ENCODE measurements at regions not wholly inside any gene's neighbourhood (a gene's known extent, or its start where the extent isn't known, plus 50 kb on each side); places are given as distances from the start of the nearest gene placed in this dataset.

- TF ChIP-seq CTCF (IDR thresholded peaks at IDR 0.05) (no peak), POLR2AphosphoS5 (IDR thresholded peaks at IDR 0.05) (no peak), POLR2A (IDR thresholded peaks at IDR 0.05) (no peak)
Measured at GRCh38 chr2:153140498-153140897, 338.1 kb downstream of the RPRM start.
